Pons (tissue), 1 donor: ENCODE measurements at regions not wholly inside any gene's neighbourhood (a gene's known extent, or its start where the extent isn't known, plus 50 kb on each side); places are given as distances from the start of the nearest gene placed in this dataset.

ENCODE experiments used
- DNase-seq: peaks from one replicate; pipeline ENCODE4 v3.0.0-alpha.2; 2016; ENCODE audit warnings: low spot score

- no peak for DNase-seq
Measured at GRCh38 chr1:3954170-3955169, 54.4 kb upstream of the C1orf174 start.

- DNase-seq = no peak
Measured at GRCh38 chr1:3955196-3955772, 55.2 kb upstream of the C1orf174 start.

- DNase-seq = no peak
Measured at GRCh38 chr1:3956527-3957170, 56.6 kb upstream of the C1orf174 start.

GRCh38 chr1:3959361-3959760, 59.3 kb upstream of the C1orf174 start:
- no peak for DNase-seq

- DNase-seq = no peak
Measured at GRCh38 chr1:3963554-3963953, 63.5 kb upstream of the C1orf174 start.

GRCh38 chr1:3965693-3966092, 65.6 kb upstream of the C1orf174 start:
- no peak for DNase-seq

GRCh38 chr1:3968851-3969250, 68.8 kb upstream of the C1orf174 start:
- DNase-seq = no peak

- DNase-seq = no peak
Measured at GRCh38 chr1:3971981-3972380, 71.9 kb upstream of the C1orf174 start.

GRCh38 chr1:3975903-3976630, 76.0 kb upstream of the C1orf174 start:
- DNase-seq = no peak

- DNase-seq = no peak
Measured at GRCh38 chr1:3976821-3977220, 76.7 kb upstream of the C1orf174 start.

GRCh38 chr1:3978196-3978989, 78.3 kb upstream of the C1orf174 start:
- DNase-seq = no peak

GRCh38 chr1:3978990-3979325, 78.9 kb upstream of the C1orf174 start:
- no peak for DNase-seq

- no peak for DNase-seq
Measured at GRCh38 chr1:3981261-3981660, 81.2 kb upstream of the C1orf174 start.

- no peak for DNase-seq
Measured at GRCh38 chr1:3981746-3982505, 81.9 kb upstream of the C1orf174 start.

- no peak for DNase-seq
Measured at GRCh38 chr1:3983181-3983580, 83.1 kb upstream of the C1orf174 start.

- DNase-seq = no peak
Measured at GRCh38 chr1:3984586-3984985, 84.5 kb upstream of the C1orf174 start.

- no peak for DNase-seq
Measured at GRCh38 chr1:3986686-3987218, 86.7 kb upstream of the C1orf174 start.

- DNase-seq = no peak
Measured at GRCh38 chr1:3987669-3988235, 87.7 kb upstream of the C1orf174 start.

GRCh38 chr1:3988431-3988830, 88.4 kb upstream of the C1orf174 start:
- DNase-seq = no peak

- DNase-seq = no peak
Measured at GRCh38 chr1:3989465-3989864, 89.4 kb upstream of the C1orf174 start.
